Ovary (tissue), 7 donors: ENCODE measurements at regions not wholly inside any gene's neighbourhood (a gene's known extent, or its start where the extent isn't known, plus 50 kb on each side); places are given as distances from the start of the nearest gene placed in this dataset.

ENCODE experiments used
- DNase-seq, 5 donors: peaks; one replicate each; pipeline ENCODE4 v3.0.0-alpha.2; 2019 to 2020
- H3K27ac ChIP-seq, 2 donors: fragments of 200-600 bp; one replicate each; pipeline versions ENCODE4 v1.5.1 to v1.8.0; 2019 to 2022
- H3K27me3 ChIP-seq: fragments of 200-600 bp; one replicate; pipeline ENCODE4 v1.8.0; 2022
- H3K36me3 ChIP-seq: fragments of 200-600 bp; sonication (generic); one replicate; pipeline ENCODE4 v1.5.1; 2019
- H3K4me1 ChIP-seq: one replicate; pipeline ENCODE4 v1.8.1; 2013; ENCODE audit warnings: mild to moderate bottlenecking, moderate library complexity; ENCODE audit not compliant: insufficient read depth
- H3K4me3 ChIP-seq: fragments of 200-600 bp; sonication (generic); one replicate; pipeline ENCODE4 v1.5.1; 2017
- H3K9me3 ChIP-seq, 2 donors: fragments of 200-600 bp in 1 of 2; sonication (generic) in 1 of 2; one replicate each; pipeline versions ENCODE4 v1.5.1 to v1.8.1; 2013 to 2019; ENCODE audit warnings: mild to moderate bottlenecking in 1 of 2, moderate library complexity in 1 of 2
- CTCF ChIP-seq, 3 donors: fragments of 450-650 bp in 2 of 3; fragments of 200-600 bp in 1 of 3; IDR thresholded peaks; one replicate each; pipeline versions ENCODE4 v1.5.1 to v1.8.0; 2016 to 2022; ENCODE audit warnings: antibody characterized with exemption in 3 of 3, mild to moderate bottlenecking in 1 of 3
- EP300 ChIP-seq: sonication (generic); formaldehyde crosslinking; IDR thresholded peaks from one replicate; pipeline ENCODE4 v1.6.1; 2017; ENCODE audit warnings: antibody characterized with exemption
- POLR2A ChIP-seq: fragments of 450-650 bp; IDR thresholded peaks from one replicate; pipeline ENCODE4 v1.6.1; 2017; ENCODE audit warnings: antibody characterized with exemption, mild to moderate bottlenecking, moderate library complexity
- WGBS, 3 donors: extraction: QIAGEN DNeasy Blood & Tissue Kit in 1 of 3; methylation state at CpG; one replicate each; pipeline versions ENCODE4 v1.1.5 to v1.1.7; 2013 to 2017; 5-methylcytosine and 5-hydroxymethylcytosine counted together
- intact Hi-C, 4 donors: fragments of 100-400 bp; cut with DNase I; formaldehyde crosslinking; loops; one replicate each; pipeline versions ENCODE4 v1.11.0 to v1.15.1; 2022 to 2023
- donor health status: DM: no; HTN: no; CAD: no; lungs with moderate emphysema.
- donor health status: DM: no; HTN: no; CAD: no.
- donor health status: Bipolar disorder and iron deficiency.
- donor health status: DM: no; HTN: no; CAD: no.
- donor health status: DM: yes; HTN: yes; CAD: no.

GRCh38 chr16:65932350-65933072 is 434.0 kb upstream of the CDH5 start:
- intact Hi-C loops = no loop called here
- H3K27ac ChIP-seq = no peak overlapping the region
- no peaks in the 10 kb centered on the region for H3K27me3 ChIP-seq
- DNase-seq = no peak
- H3K36me3 ChIP-seq = no peaks in the 10 kb centered on the region
- no peaks in the 10 kb centered on the region for H3K9me3 ChIP-seq
- no peaks in the 10 kb centered on the region for H3K4me1 ChIP-seq
- TF ChIP-seq EP300 (no peak), CTCF (IDR thresholded peaks at IDR 0.05) (no peak), POLR2A (no peak)
- 59 to 65% (median 65%) methylated on average over 7 of the region's 7 CpGs for WGBS, 3 donors
- H3K4me3 ChIP-seq = no peak overlapping the region

- intact Hi-C loops = no loop called here
- Histone ChIP-seq H3K4me1 (no peaks in the 10 kb centered on the region), H3K27me3 (no peaks in the 10 kb centered on the region), H3K36me3 (no peaks in the 10 kb centered on the region), H3K9me3 (no peaks in the 10 kb centered on the region), H3K27ac (no peak overlapping the region), H3K4me3 (no peak overlapping the region)
- no peak for DNase-seq
- WGBS, 3 donors = 81 to 90% (median 83%) methylated on average over 4 of the region's 4 CpGs
- no peak for TF ChIP-seq CTCF (IDR thresholded peaks at IDR 0.05)
- TF ChIP-seq EP300 = no peak
- no peak for TF ChIP-seq POLR2A
These were observed 443.6 kb upstream of the CDH5 start for GRCh38 chr16:65922923-65923322.

DNA sequence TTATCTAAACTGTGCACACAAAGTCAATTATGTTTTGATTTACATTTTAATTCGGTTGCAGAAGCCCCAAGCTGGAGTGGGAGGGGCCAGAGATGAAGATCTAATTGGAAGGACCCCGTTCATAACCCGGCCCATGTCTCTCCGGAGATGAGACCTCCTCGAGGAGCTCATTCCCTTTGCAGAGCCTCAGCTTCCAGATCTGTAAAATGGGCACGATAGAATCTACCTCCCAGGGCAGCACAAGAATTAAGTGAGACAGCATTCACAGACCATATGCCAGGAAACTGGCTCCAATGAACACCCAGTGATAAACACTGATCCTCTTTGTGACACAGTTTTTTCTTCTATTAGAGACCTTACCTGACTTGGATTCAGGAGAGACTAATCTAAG is 446.5 kb upstream of the CDH5 start:
- Histone ChIP-seq H3K4me3 (no peak overlapping the region), H3K9me3 (no peaks in the 10 kb centered on the region), H3K27ac (no peak overlapping the region), H3K27me3 (no peaks in the 10 kb centered on the region), H3K4me1 (no peaks in the 10 kb centered on the region), H3K36me3 (no peaks in the 10 kb centered on the region)
- DNase-seq = no peak
- no peak for TF ChIP-seq EP300
- no peak for TF ChIP-seq POLR2A
- TF ChIP-seq CTCF (IDR thresholded peaks at IDR 0.05) = no peak
- intact Hi-C loops = no loop called here
- WGBS, 3 donors = 72 to 76% (median 74%) methylated on average over 6 of the region's 6 CpGs

- 81 to 89% (median 85%) methylated on average over 27 of the region's 27 CpGs for WGBS, 3 donors
- Histone ChIP-seq H3K9me3 (no peaks in the 10 kb centered on the region), H3K4me1 (no peaks in the 10 kb centered on the region), H3K27ac (no peak overlapping the region), H3K27me3 (no peaks in the 10 kb centered on the region), H3K36me3 (no peaks in the 10 kb centered on the region), H3K4me3 (no peak overlapping the region)
- intact Hi-C loops = no loop called here
- no peak for DNase-seq
- TF ChIP-seq POLR2A = no peak
- no peak for TF ChIP-seq EP300
- no peak for TF ChIP-seq CTCF (IDR thresholded peaks at IDR 0.05)
These were observed 447.1 kb upstream of the CDH5 start for GRCh38 chr16:65919145-65919985.
